MCF 10A (cell line): ENCODE measurements at regions not wholly inside any gene's neighbourhood (a gene's known extent, or its start where the extent isn't known, plus 50 kb on each side); places are given as distances from the start of the nearest gene placed in this dataset.

Experiments
- BruUV-seq: library from RNA; stranded (reverse); fragments of 400-500 nt; replicated peaks from 2 replicates; lab custom pipeline; 2021; lab: Mats Ljungman, UMichigan
- CTCF ChIA-PET: fragments of 300-600 bp; sonication (Branson Sonifier 250); formaldehyde crosslinking; extraction: SDS; loops from one replicate; lab custom pipeline; 2021; ENCODE audit warnings: antibody characterized with exemption, inconsistent platforms; lab: Yijun Ruan, JAX
- POLR2A ChIA-PET: fragments of 300-600, 350-650 bp; sonication (Branson Sonifier 250); formaldehyde crosslinking; extraction: SDS; loops from one replicate; lab custom pipeline; 2020; ENCODE audit warnings: antibody characterized with exemption, inconsistent platforms; lab: Yijun Ruan, JAX
- DNase-seq: peaks from one replicate; pipeline ENCODE4 v3.0.0-alpha.2; 2018; ENCODE audit not compliant: unreplicated experiment
- H3K27ac Mint-ChIP-seq: one replicate; pipeline ENCODE4 v1.8.0; 2022; ENCODE audit warnings: mild to moderate bottlenecking, low read depth, mixed read lengths; ENCODE audit not compliant: unreplicated experiment
- H3K27me3 Mint-ChIP-seq: one replicate; pipeline ENCODE4 v1.8.0; 2022; ENCODE audit warnings: mixed read lengths; ENCODE audit not compliant: insufficient read depth, unreplicated experiment
- H3K36me3 Mint-ChIP-seq: one replicate; pipeline ENCODE4 v1.8.0; 2022; ENCODE audit warnings: mild to moderate bottlenecking, moderate library complexity, mixed read lengths; ENCODE audit not compliant: insufficient read depth, unreplicated experiment
- H3K4me1 Mint-ChIP-seq: one replicate; pipeline ENCODE4 v1.8.0; 2022; ENCODE audit warnings: mixed read lengths; ENCODE audit not compliant: insufficient read depth, unreplicated experiment
- H3K4me3 Mint-ChIP-seq: one replicate; pipeline ENCODE4 v1.8.0; 2022; ENCODE audit warnings: mild to moderate bottlenecking, moderate library complexity, mixed read lengths; ENCODE audit not compliant: unreplicated experiment
- H3K9me3 Mint-ChIP-seq: one replicate; pipeline ENCODE4 v1.8.0; 2022; ENCODE audit warnings: mixed read lengths; ENCODE audit not compliant: unreplicated experiment
- intact Hi-C: fragments of 100-400 bp; cut with micrococcal nuclease; formaldehyde crosslinking; loops from 2 replicates; pipeline ENCODE4 v1.14.1; 2022
- TF ChIP-seq, protein P1 (sequence below): fragments of 200-600 bp; IDR thresholded peaks from one replicate; pipeline ENCODE4 v1.8.0; 2022; ENCODE audit warnings: antibody characterized with exemption, mild to moderate bottlenecking; ENCODE audit not compliant: unreplicated experiment

DNA sequence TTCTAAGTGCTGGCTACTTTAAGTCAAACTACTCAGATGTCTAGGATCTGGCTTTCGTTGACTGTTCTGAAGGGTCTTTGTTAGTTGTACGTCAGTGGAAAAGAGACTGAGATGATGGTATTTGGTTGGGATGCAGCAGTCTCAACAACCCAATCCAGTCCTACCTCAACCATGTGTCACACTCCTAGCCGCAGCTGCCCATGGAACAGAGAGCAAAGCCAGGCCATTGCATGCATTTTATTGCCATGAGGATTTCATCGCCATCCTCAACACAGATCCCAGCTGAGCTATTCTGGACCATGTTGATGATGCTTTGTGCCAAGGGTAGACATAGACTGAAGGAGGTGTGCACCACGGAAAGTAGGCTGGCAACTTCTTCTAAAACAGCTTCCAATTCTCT, 97.3 kb upstream of the STK39 start:
- no peak for DNase-seq
- H3K4me1 Mint-ChIP-seq = peaks cover 14% of the 10 kb centered on the region
- no peaks in the 10 kb centered on the region for H3K9me3 Mint-ChIP-seq
- no peak overlapping the region for H3K27ac Mint-ChIP-seq
- H3K4me3 Mint-ChIP-seq = no peak overlapping the region
- TF ChIP-seq, protein P1, sequence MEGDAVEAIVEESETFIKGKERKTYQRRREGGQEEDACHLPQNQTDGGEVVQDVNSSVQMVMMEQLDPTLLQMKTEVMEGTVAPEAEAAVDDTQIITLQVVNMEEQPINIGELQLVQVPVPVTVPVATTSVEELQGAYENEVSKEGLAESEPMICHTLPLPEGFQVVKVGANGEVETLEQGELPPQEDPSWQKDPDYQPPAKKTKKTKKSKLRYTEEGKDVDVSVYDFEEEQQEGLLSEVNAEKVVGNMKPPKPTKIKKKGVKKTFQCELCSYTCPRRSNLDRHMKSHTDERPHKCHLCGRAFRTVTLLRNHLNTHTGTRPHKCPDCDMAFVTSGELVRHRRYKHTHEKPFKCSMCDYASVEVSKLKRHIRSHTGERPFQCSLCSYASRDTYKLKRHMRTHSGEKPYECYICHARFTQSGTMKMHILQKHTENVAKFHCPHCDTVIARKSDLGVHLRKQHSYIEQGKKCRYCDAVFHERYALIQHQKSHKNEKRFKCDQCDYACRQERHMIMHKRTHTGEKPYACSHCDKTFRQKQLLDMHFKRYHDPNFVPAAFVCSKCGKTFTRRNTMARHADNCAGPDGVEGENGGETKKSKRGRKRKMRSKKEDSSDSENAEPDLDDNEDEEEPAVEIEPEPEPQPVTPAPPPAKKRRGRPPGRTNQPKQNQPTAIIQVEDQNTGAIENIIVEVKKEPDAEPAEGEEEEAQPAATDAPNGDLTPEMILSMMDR = no peak
- ChIA-PET CTCF (interaction anchor here (0.6 to 6.8 kb wide), 16 partner anchors 12 to 876 kb away, joined by 3 to 66 read pairs (median 3); no protein-coding TSS in a partner anchor), POLR2A (interaction anchor here (0.6 to 1.7 kb wide), 2 partner anchors 134 to 153 kb away, joined by 3 to 4 read pairs; no protein-coding TSS in a partner anchor)
- H3K36me3 Mint-ChIP-seq = no peaks in the 10 kb centered on the region
- no TSS peak for BruUV-seq
- no peaks in the 10 kb centered on the region for H3K27me3 Mint-ChIP-seq
- intact Hi-C loops = no loop called here

DNA sequence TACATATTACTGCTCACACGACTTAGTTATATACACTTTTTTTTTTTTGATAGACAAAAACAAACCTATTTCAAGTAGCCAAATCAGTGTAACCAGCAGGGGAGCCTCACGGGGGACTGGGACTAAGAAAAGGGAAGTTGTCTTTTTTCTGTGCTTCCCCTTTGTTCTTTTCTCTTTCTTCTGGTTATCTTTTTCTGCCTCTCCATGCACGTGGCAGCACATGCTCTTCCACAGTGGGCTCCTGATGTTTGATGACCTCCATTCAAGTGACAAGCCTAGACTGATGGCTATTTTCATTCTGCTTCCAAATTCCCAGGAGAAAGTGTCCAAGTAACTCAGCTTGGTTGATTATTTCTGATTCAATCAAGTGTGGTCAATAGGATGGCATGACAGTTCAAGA, 98.2 kb upstream of the STK39 start:
- TF ChIP-seq, protein P1 = no peak
- H3K4me3 Mint-ChIP-seq = no peak overlapping the region
- no peak overlapping the region for H3K27ac Mint-ChIP-seq
- no peak for DNase-seq
- H3K4me1 Mint-ChIP-seq = peaks cover 14% of the 10 kb centered on the region
- ChIA-PET CTCF (interaction anchor here (0.7 to 6.8 kb wide), 16 partner anchors 8 to 875 kb away, joined by 3 to 66 read pairs (median 4); no protein-coding TSS in a partner anchor), POLR2A (interaction anchor here (0.6 kb wide), 1 partner anchor 133 kb away, joined by 3 read pairs; no protein-coding TSS in a partner anchor)
- intact Hi-C loops = no loop called here
- no peaks in the 10 kb centered on the region for H3K9me3 Mint-ChIP-seq
- no peaks in the 10 kb centered on the region for H3K36me3 Mint-ChIP-seq
- no TSS peak for BruUV-seq
- no peaks in the 10 kb centered on the region for H3K27me3 Mint-ChIP-seq

DNA sequence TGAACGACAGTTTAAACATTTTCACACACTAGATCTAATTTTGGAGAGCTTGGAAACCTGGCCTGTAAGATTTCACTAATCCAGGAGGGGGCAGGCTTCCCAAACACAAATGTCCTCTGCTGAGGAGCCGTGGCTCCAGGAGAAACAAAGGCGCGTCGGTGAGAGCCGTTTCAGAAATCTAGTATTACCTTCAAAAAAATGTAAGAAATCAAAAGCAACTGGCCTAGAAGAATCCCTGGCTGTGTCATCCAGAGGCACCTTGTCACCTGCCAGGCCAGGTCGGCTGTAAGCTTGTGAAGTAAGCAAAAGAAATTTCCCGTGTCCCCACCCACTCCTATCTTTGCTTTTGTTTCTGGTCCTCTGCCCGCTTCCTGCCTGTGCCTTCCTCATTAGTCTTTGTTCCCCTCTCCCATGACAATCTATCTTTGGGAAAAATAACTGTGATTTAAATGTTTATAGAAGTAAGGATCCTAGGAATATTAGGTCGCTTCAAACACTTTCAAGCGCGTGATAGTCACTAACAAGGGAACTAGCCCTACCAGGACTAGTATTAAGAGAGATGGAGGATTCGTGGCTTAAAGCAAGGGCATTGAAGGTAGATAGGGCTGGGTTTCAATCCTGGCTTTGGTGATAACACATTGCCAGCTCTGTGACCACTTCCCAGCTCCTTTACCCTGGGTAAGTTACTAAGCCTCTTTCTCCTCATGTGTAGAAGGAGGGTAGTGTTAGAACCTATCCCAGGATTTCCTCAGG, 99.5 kb upstream of the STK39 start:
- H3K27me3 Mint-ChIP-seq = no peaks in the 10 kb centered on the region
- TF ChIP-seq, protein P1 = peak; percentile 83
- no TSS peak for BruUV-seq
- peaks cover 14% of the 10 kb centered on the region for H3K4me1 Mint-ChIP-seq
- DNase-seq = peak; percentile 75
- no peaks in the 10 kb centered on the region for H3K9me3 Mint-ChIP-seq
- peak overlapping the region; percentile 75 for H3K4me3 Mint-ChIP-seq
- ChIA-PET CTCF (interaction anchor here (0.5 to 6.8 kb wide), 54 partner anchors 10 to 1563 kb away, joined by 3 to 66 read pairs (median 4); no protein-coding TSS in a partner anchor), POLR2A (interaction anchor here (0.5 to 1.3 kb wide), 9 partner anchors 11 to 359 kb away, joined by 3 to 6 read pairs (median 3); partner anchors contain the start of gene CERS6)
- intact Hi-C loops = loop anchor here (1.0 to 2.0 kb wide), 6 partner anchors 110 to 573 kb away; partner anchors contain the start of gene CERS6
- no peaks in the 10 kb centered on the region for H3K36me3 Mint-ChIP-seq
- H3K27ac Mint-ChIP-seq = peak overlapping the region; percentile 65

DNA sequence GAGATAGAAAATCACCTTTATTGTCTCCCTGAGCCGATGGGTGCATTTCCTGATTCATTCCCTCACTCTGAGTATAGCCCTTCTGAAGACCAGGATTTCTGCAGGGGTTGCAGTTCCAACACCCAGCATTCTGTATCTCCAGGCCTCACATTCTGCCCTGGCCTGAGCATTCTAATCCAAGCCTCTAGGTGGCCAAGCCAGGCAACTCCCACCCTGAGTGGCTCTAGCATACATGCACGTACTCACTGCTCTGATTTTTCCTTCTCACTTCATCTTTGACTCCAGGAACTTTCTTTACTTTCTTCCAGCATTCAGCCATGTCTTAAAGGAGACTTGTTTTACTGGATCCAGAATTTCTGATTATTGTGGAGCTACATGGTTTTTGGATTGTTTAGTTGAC, 100.7 kb upstream of the STK39 start:
- CTCF ChIA-PET = interaction anchor here (0.5 to 6.8 kb wide), 9 partner anchors 249 to 604 kb away, joined by 3 to 66 read pairs (median 3); no protein-coding TSS in a partner anchor
- peak; percentile 44 for DNase-seq

More for the DNA sequence above, 100.7 kb upstream of the STK39 start:
- H3K4me3 Mint-ChIP-seq = no peak overlapping the region
- intact Hi-C loops = no loop called here
- H3K4me1 Mint-ChIP-seq = peaks cover 14% of the 10 kb centered on the region
- H3K36me3 Mint-ChIP-seq = no peaks in the 10 kb centered on the region
- TF ChIP-seq, protein P1 = peak; percentile 17
- H3K27ac Mint-ChIP-seq = no peak overlapping the region
- POLR2A ChIA-PET = no interaction called here
- no peaks in the 10 kb centered on the region for H3K27me3 Mint-ChIP-seq
- BruUV-seq = no TSS peak
- H3K9me3 Mint-ChIP-seq = no peaks in the 10 kb centered on the region
